GM12878 (cell line): ENCODE measurements at regions not wholly inside any gene's neighbourhood (a gene's known extent, or its start where the extent isn't known, plus 50 kb on each side); places are given as distances from the start of the nearest gene placed in this dataset.

Experiments
- ATAC-seq: fragments of 200-7000 bp; cut with Tn5 transposase; 3 replicates; pipeline ENCODE4 v1.9.1; 2020; ENCODE audit warnings: mild to moderate bottlenecking, moderate library complexity
- BruUV-seq: library from RNA; stranded (reverse); fragments of 400-500 nt; replicated peaks from 2 replicates; lab custom pipeline; 2021; lab: Mats Ljungman, UMichigan
- CTCF ChIA-PET: fragments of 300-600 bp; sonication (Branson Sonifier 250); formaldehyde crosslinking; extraction: SDS; loops from one replicate; lab custom pipeline; 2021; ENCODE audit warnings: inconsistent platforms; lab: Yijun Ruan, JAX
- POLR2A ChIA-PET: fragments of 350-600 bp; formaldehyde crosslinking; extraction: SDS; loops from one replicate; lab custom pipeline; 2021; ENCODE audit warnings: inconsistent platforms; lab: Charles Lee
- RAD21 ChIA-PET: fragments of 300-600 bp; sonication (Branson Sonifier 250); formaldehyde crosslinking; loops from one replicate; lab custom pipeline; 2023; ENCODE audit warnings: antibody characterized with exemption; ENCODE audit not compliant: unreplicated experiment; lab: Charles Lee
- SMC1A ChIA-PET: fragments of 300-600 bp; sonication (Branson Sonifier 250); formaldehyde crosslinking; loops from one replicate; lab custom pipeline; 2023; ENCODE audit not compliant: unreplicated experiment, uncharacterized antibody; lab: Charles Lee
- DNase-seq: peaks from one replicate; pipeline ENCODE4 v3.0.0-alpha.2; 2011; ENCODE audit warnings: low read depth, low spot score
- FAIRE-seq: peaks from 3 replicates; lab custom pipeline; 2011; peaks lifted over from hg19 to GRCh38; lab: Jason Lieb, UNC
- H2AFZ ChIP-seq: 2 replicates; pipeline ENCODE4 v1.6.0; 2011; ENCODE audit warnings: low read depth, low read length, control low read depth; ENCODE audit not compliant: control insufficient read depth
- H3K27ac ChIP-seq: 2 replicates; pipeline ENCODE4 v1.5.1; 2011; ENCODE audit warnings: control low read depth; ENCODE audit not compliant: control insufficient read depth, insufficient read depth
- H3K27me3 ChIP-seq, 2 experiments: replicated peaks in 1 of 2; 2 replicates each; pipeline versions ENCODE4 v1.6.0 to v1.6.1; 2011; ENCODE audit warnings: low read length in 1 of 2; ENCODE audit not compliant: control insufficient read depth in 2 of 2, insufficient read depth in 2 of 2
- H3K36me3 ChIP-seq, 2 experiments: 2 replicates each; pipeline ENCODE4 v1.5.1; 2011; ENCODE audit warnings: low read length in 1 of 2; ENCODE audit not compliant: control insufficient read depth in 2 of 2, insufficient read depth in 2 of 2
- H3K4me1 ChIP-seq: 2 replicates; pipeline ENCODE4 v1.6.1; 2011; ENCODE audit warnings: mild to moderate bottlenecking, low read length, moderate library complexity, mixed read lengths; ENCODE audit not compliant: control insufficient read depth, insufficient read depth
- H3K4me2 ChIP-seq: 2 replicates; pipeline ENCODE4 v1.6.0; 2011; ENCODE audit warnings: control low read depth; ENCODE audit not compliant: control insufficient read depth, insufficient read depth
- H3K4me3 ChIP-seq: fragments of 200-600 bp; sonication (generic); 2 replicates; pipeline ENCODE4 v1.5.1; 2016
- H3K79me2 ChIP-seq: 2 replicates; pipeline ENCODE4 v1.6.0; 2011; ENCODE audit warnings: low read length; ENCODE audit not compliant: control insufficient read depth, insufficient read depth
- H3K9ac ChIP-seq: 2 replicates; pipeline ENCODE4 v1.8.0; 2011; ENCODE audit warnings: low read length, control low read depth, mixed read lengths; ENCODE audit not compliant: control insufficient read depth, insufficient read depth
- H3K9me3 ChIP-seq: replicated peaks from 3 replicates; pipeline ENCODE4 v1.5.1; 2011; ENCODE audit warnings: mild to moderate bottlenecking, low read length; ENCODE audit not compliant: control insufficient read depth, insufficient read depth
- H4K20me1 ChIP-seq: 2 replicates; pipeline ENCODE4 v1.6.0; 2011; ENCODE audit not compliant: control insufficient read depth, insufficient read depth
- EP300 ChIP-seq, 2 experiments: fragments of 150-350 bp in 1 of 2; IDR thresholded peaks; 2 replicates each; pipeline ENCODE4 v1.6.1; 2011 to 2012; ENCODE audit warnings: low read depth in 2 of 2, low read length in 2 of 2, borderline replicate concordance in 1 of 2, improper control_type of control experiment in 1 of 2, inconsistent platforms in 1 of 2; ENCODE audit not compliant: control insufficient read depth in 1 of 2
- FOXM1 ChIP-seq: IDR thresholded peaks from 2 replicates; pipeline ENCODE4 v1.6.1; 2012; ENCODE audit warnings: low read depth, mild to moderate bottlenecking, inconsistent platforms, low read length, moderate library complexity
- HDGF ChIP-seq: fragments of 450-650 bp; IDR thresholded peaks from 2 replicates; pipeline ENCODE4 v1.6.1; 2016; ENCODE audit warnings: antibody characterized with exemption
- LARP7 ChIP-seq: fragments of 450-650 bp; IDR thresholded peaks from 2 replicates; pipeline ENCODE4 v1.6.1; 2017; ENCODE audit warnings: mild to moderate bottlenecking
- MLLT1 ChIP-seq: fragments of 450-650 bp; IDR thresholded peaks from 2 replicates; pipeline ENCODE4 v1.6.1; 2016; ENCODE audit warnings: mild to moderate bottlenecking
- MYB ChIP-seq: fragments of 150-350 bp; IDR thresholded peaks from 2 replicates; pipeline ENCODE4 v1.6.1; 2014; ENCODE audit warnings: mild to moderate bottlenecking, low read depth, low read length, borderline replicate concordance
- RB1 ChIP-seq: fragments of 450-650 bp; formaldehyde crosslinking; IDR thresholded peaks from 2 replicates; pipeline ENCODE4 v1.6.1; 2017; ENCODE audit warnings: mild to moderate bottlenecking, borderline replicate concordance
- REST ChIP-seq: IDR thresholded peaks from 2 replicates; pipeline ENCODE4 v1.6.1; 2012; ENCODE audit warnings: mild to moderate bottlenecking, low read depth, low read length
- SREBF2 ChIP-seq: IDR thresholded peaks from 2 replicates; pipeline ENCODE4 v1.6.1; 2012; ENCODE audit warnings: mild to moderate bottlenecking, low read length
- TARDBP ChIP-seq: IDR thresholded peaks from 2 replicates; pipeline ENCODE4 v1.6.1; 2016; ENCODE audit warnings: borderline replicate concordance
- USF1 ChIP-seq: IDR thresholded peaks from 2 replicates; pipeline ENCODE4 v1.6.1; 2011; ENCODE audit warnings: borderline replicate concordance, low read depth, mild to moderate bottlenecking, moderate library complexity, mixed read lengths, low read length; ENCODE audit not compliant: insufficient read depth; ENCODE audit errors: extremely low read length
- ZBTB11 ChIP-seq: fragments of 450-650 bp; formaldehyde crosslinking; IDR thresholded peaks from 2 replicates; pipeline ENCODE4 v1.5.0; 2022; ENCODE audit warnings: mild to moderate bottlenecking, missing genetic modification characterization
- ZZZ3 ChIP-seq: IDR thresholded peaks from 2 replicates; pipeline ENCODE4 v1.6.1; 2011; ENCODE audit warnings: low read depth; ENCODE audit not compliant: control insufficient read depth, insufficient read length
- WGBS: methylation state at CpG from one replicate; pipeline ENCODE4 v1.1.6; 2016; ENCODE audit warnings: low lambda C conversion rate; ENCODE audit not compliant: insufficient replicate concordance, insufficient coverage; ENCODE audit errors: missing lambda C conversion rate; 5-methylcytosine and 5-hydroxymethylcytosine counted together
- in situ Hi-C: fragments of 300-500 bp; cut with MboI; formaldehyde crosslinking; loops from 9 replicates; pipeline ENCODE4 v1.14.3; 2018; ENCODE audit warnings: mixed read lengths
- intact Hi-C: fragments of 100-400 bp; cut with micrococcal nuclease; formaldehyde crosslinking; loops from one replicate; pipeline ENCODE4 v1.14.2; 2022; ENCODE audit not compliant: unreplicated experiment

- TF ChIP-seq EP300 (IDR thresholded peaks at IDR 0.05; ENCODE audit: borderline replicate concordance in 1 of 2, control insufficient read depth in 1 of 2, low read depth in 2 of 2, low read length in 2 of 2) (no peak), LARP7 (no peak), REST (no peak)
Observed at GRCh38 chr12:60184096-60184495, 588.3 kb downstream of the SLC16A7 start (continued).

GRCh38 chr12:60185060-60185459, 589.2 kb downstream of the SLC16A7 start:
- H3K79me2 ChIP-seq, result no peaks in the 10 kb centered on the region
- in situ Hi-C loops, result no loop called here
- H3K4me1 ChIP-seq, result no peaks in the 10 kb centered on the region
- H3K9ac ChIP-seq, result no peak overlapping the region
- no peaks in the 10 kb centered on the region for H3K27me3 ChIP-seq
- TF ChIP-seq FOXM1 (no peak), RB1 (no peak), HDGF (no peak), MLLT1 (no peak), ZBTB11 (CRISPR knock-in tag) (no peak), ZZZ3 (no peak), MYB (no peak), SREBF2 (no peak), TARDBP (no peak), USF1 (no peak)
- no peaks in the 10 kb centered on the region for H3K36me3 ChIP-seq
- intact Hi-C loops, result no loop called here
- WGBS, result 14% methylated on average over 4 of the region's 4 CpGs
- no peak overlapping the region for H3K27ac ChIP-seq
- POLR2A ChIA-PET, result no interaction called here
- CTCF ChIA-PET, result interaction anchor here (1.1 kb wide), 1 partner anchor 9 kb away, joined by 3 read pairs; no protein-coding TSS in a partner anchor
- DNase-seq (no peak), ATAC-seq (no peak), FAIRE-seq (no peak)
- no peak overlapping the region for H3K4me2 ChIP-seq
- H3K9me3 ChIP-seq, result no peaks in the 10 kb centered on the region
- RAD21 ChIA-PET, result no interaction called here
- H4K20me1 ChIP-seq, result no peaks in the 10 kb centered on the region
- H2AFZ ChIP-seq, result no peak overlapping the region
- H3K4me3 ChIP-seq, result no peak overlapping the region
- SMC1A ChIA-PET, result no interaction called here
- BruUV-seq, result no TSS peak
